H1 (cell line): ENCODE measurements at regions not wholly inside any gene's neighbourhood (a gene's known extent, or its start where the extent isn't known, plus 50 kb on each side); places are given as distances from the start of the nearest gene placed in this dataset.

Experiments
- CTCF ChIA-PET: fragments of 300-600 bp; sonication (Branson Sonifier 250); formaldehyde crosslinking; loops from one replicate; lab custom pipeline; 2021; ENCODE audit not compliant: partially characterized antibody; lab: Charles Lee
- POLR2A ChIA-PET: fragments of 300-600 bp; sonication (Branson Sonifier 250); formaldehyde crosslinking; loops from one replicate; lab custom pipeline; 2021; ENCODE audit warnings: inconsistent platforms; ENCODE audit not compliant: partially characterized antibody; lab: Charles Lee
- DNase-seq, 2 experiments: peaks; one replicate each; pipeline versions ENCODE4 v3.0.0 to v3.0.0-alpha.2; 2010 to 2022; ENCODE audit warnings: low spot score in 2 of 2, low read depth in 1 of 2, mixed read lengths in 1 of 2
- FAIRE-seq: peaks from 2 replicates; lab custom pipeline; 2011; peaks lifted over from hg19 to GRCh38; lab: Jason Lieb, UNC
- H2AFZ ChIP-seq: 2 replicates; pipeline ENCODE4 v1.8.1; 2012; ENCODE audit warnings: low read length, inconsistent platforms
- H2AK5ac ChIP-seq: 2 replicates; pipeline ENCODE4 v1.6.1; 2013; ENCODE audit warnings: low read depth, low read length
- H2BK120ac ChIP-seq: replicated peaks from 2 replicates; pipeline ENCODE3; 2013; ENCODE audit warnings: low read depth, low read length, inconsistent platforms
- H2BK12ac ChIP-seq: 2 replicates; pipeline ENCODE4 v1.6.1; 2013; ENCODE audit warnings: low read depth, low read length
- H2BK15ac ChIP-seq: 2 replicates; pipeline ENCODE4 v1.6.1; 2013; ENCODE audit warnings: low read length
- H2BK20ac ChIP-seq: 2 replicates; pipeline ENCODE4 v1.6.1; 2013; ENCODE audit warnings: low read length
- H2BK5ac ChIP-seq: 2 replicates; pipeline ENCODE4 v1.6.1; 2013; ENCODE audit warnings: low read depth, low read length
- H3K14ac ChIP-seq: 2 replicates; pipeline ENCODE4 v1.6.1; 2013; ENCODE audit warnings: inconsistent platforms; ENCODE audit not compliant: insufficient read length
- H3K18ac ChIP-seq: 2 replicates; pipeline ENCODE4 v1.6.1; 2013; ENCODE audit warnings: low read length; ENCODE audit errors: extremely low read depth
- H3K23ac ChIP-seq: 2 replicates; pipeline ENCODE4 v1.6.1; 2013; ENCODE audit warnings: inconsistent platforms; ENCODE audit not compliant: insufficient read length
- H3K23me2 ChIP-seq: 2 replicates; pipeline ENCODE4 v1.6.1; 2013; ENCODE audit warnings: low read depth, low read length
- H3K27ac ChIP-seq: 2 replicates; pipeline ENCODE4 v1.6.1; 2011; ENCODE audit warnings: low read depth, low read length, inconsistent platforms
- H3K27me3 ChIP-seq, 4 experiments: replicated peaks in 1 of 4; 1 replicate in 1 of 4; 2 replicates in 3 of 4; pipeline versions ENCODE4 v1.6.1 to v1.8.1; 2011 to 2013; ENCODE audit warnings: low read length in 3 of 4, mild to moderate bottlenecking in 3 of 4, inconsistent platforms in 2 of 4, mixed read lengths in 2 of 4, moderate library complexity in 1 of 4; ENCODE audit not compliant: control insufficient read depth in 3 of 4, insufficient read depth in 3 of 4; ENCODE audit errors: extremely low read depth in 1 of 4
- H3K36me3 ChIP-seq, 4 experiments: 2 replicates each; pipeline versions ENCODE4 v1.6.1 to v1.8.1; 2011 to 2013; ENCODE audit warnings: mild to moderate bottlenecking in 4 of 4, low read length in 3 of 4, moderate library complexity in 2 of 4, control low read depth in 1 of 4, inconsistent platforms in 1 of 4; ENCODE audit not compliant: insufficient read depth in 4 of 4, control insufficient read depth in 2 of 4
- H3K4ac ChIP-seq: replicated peaks from 2 replicates; pipeline ENCODE3; 2013; ENCODE audit warnings: low read length, low read depth, mixed read lengths, inconsistent platforms; ENCODE audit not compliant: insufficient read length
- H3K4me1 ChIP-seq, 4 experiments: replicated peaks in 1 of 4; 1 replicate in 1 of 4; 2 replicates in 3 of 4; pipeline versions ENCODE4 v1.6.1 to v1.8.1; 2011 to 2013; ENCODE audit warnings: low read length in 3 of 4, inconsistent platforms in 2 of 4, mixed read lengths in 1 of 4; ENCODE audit not compliant: insufficient read depth in 4 of 4, control insufficient read depth in 3 of 4
- H3K4me2 ChIP-seq, 2 experiments: 2 replicates each; pipeline versions ENCODE4 v1.6.1 to v1.8.1; 2011 to 2013; ENCODE audit warnings: low read depth in 2 of 2, low read length in 2 of 2, control low read depth in 1 of 2, inconsistent platforms in 1 of 2, mild to moderate bottlenecking in 1 of 2; ENCODE audit not compliant: insufficient read depth in 1 of 2
- H3K4me3 ChIP-seq, 4 experiments: fragments of 200-600, 300-600 bp in 1 of 4; sonication (generic), shearing (Covaris generic), sonication (Bioruptor Twin) in 1 of 4; 2 replicates each; pipeline versions ENCODE4 v1.5.1 to v1.8.1; 2011 to 2016; ENCODE audit warnings: low read length in 4 of 4, low read depth in 3 of 4, control low read depth in 2 of 4, inconsistent platforms in 2 of 4, mild to moderate bottlenecking in 2 of 4, mixed read lengths in 1 of 4, moderate library complexity in 1 of 4; ENCODE audit not compliant: insufficient read depth in 2 of 4; ENCODE audit errors: extremely low read depth in 1 of 4
- H3K56ac ChIP-seq: replicated peaks from 2 replicates; pipeline ENCODE3; 2013; ENCODE audit warnings: low read depth, mild to moderate bottlenecking, mixed read lengths, low read length, inconsistent platforms; ENCODE audit not compliant: insufficient read length
- H3K79me1 ChIP-seq: 2 replicates; pipeline ENCODE4 v1.6.1; 2013; ENCODE audit warnings: low read depth, low read length, control low read depth
- H3K79me2 ChIP-seq, 2 experiments: 2 replicates each; pipeline versions ENCODE4 v1.6.1 to v1.8.1; 2012 to 2013; ENCODE audit warnings: low read length in 2 of 2, mild to moderate bottlenecking in 2 of 2, inconsistent platforms in 1 of 2; ENCODE audit not compliant: insufficient read depth in 2 of 2, control insufficient read depth in 1 of 2
- H3K9ac ChIP-seq, 4 experiments: replicated peaks in 1 of 4; 1 replicate in 1 of 4; 2 replicates in 3 of 4; pipeline versions ENCODE4 v1.6.1 to v1.8.1; 2011 to 2013; ENCODE audit warnings: low read depth in 3 of 4, low read length in 3 of 4, control low read depth in 2 of 4, mild to moderate bottlenecking in 2 of 4, moderate library complexity in 2 of 4, inconsistent platforms in 1 of 4; ENCODE audit errors: extremely low read depth in 1 of 4
- H3K9me3 ChIP-seq, 2 experiments: 2 replicates each; pipeline versions ENCODE4 v1.6.1 to v1.8.1; 2012 to 2013; ENCODE audit warnings: mild to moderate bottlenecking in 2 of 2, moderate library complexity in 2 of 2, control low read depth in 1 of 2, inconsistent platforms in 1 of 2, low read depth in 1 of 2, low read length in 1 of 2, mixed read lengths in 1 of 2; ENCODE audit not compliant: insufficient read depth in 2 of 2
- H4K20me1 ChIP-seq, 2 experiments: replicated peaks in 1 of 2; 2 replicates each; pipeline versions ENCODE3 to v1.8.1; 2011 to 2013; ENCODE audit warnings: inconsistent platforms in 2 of 2, low read length in 2 of 2, mild to moderate bottlenecking in 1 of 2; ENCODE audit not compliant: insufficient read depth in 2 of 2, control insufficient read depth in 1 of 2
- H4K5ac ChIP-seq: 2 replicates; pipeline ENCODE4 v1.6.1; 2013; ENCODE audit warnings: low read length, low read depth, mixed read lengths, inconsistent platforms; ENCODE audit not compliant: insufficient read length
- H4K8ac ChIP-seq: 2 replicates; pipeline ENCODE4 v1.8.0; 2013; ENCODE audit warnings: mild to moderate bottlenecking, moderate library complexity, low read length, inconsistent platforms; ENCODE audit not compliant: insufficient read depth; ENCODE audit errors: extremely low read depth
- H4K91ac ChIP-seq: replicated peaks from 2 replicates; pipeline ENCODE3; 2013; ENCODE audit warnings: low read length, mixed read lengths, inconsistent platforms; ENCODE audit not compliant: insufficient read length
- BCL11A ChIP-seq, 2 experiments: IDR thresholded peaks; one replicate each; pipeline ENCODE4 v1.6.1; 2011; ENCODE audit warnings: low read depth in 2 of 2, low read length in 2 of 2, mild to moderate bottlenecking in 2 of 2
- CEBPB ChIP-seq: IDR thresholded peaks from 2 replicates; pipeline ENCODE4 v1.6.1; 2012; ENCODE audit warnings: low read depth, low read length
- CHD1 ChIP-seq: IDR thresholded peaks from 2 replicates; pipeline ENCODE4 v1.6.1; 2012; ENCODE audit warnings: low read depth, low read length, improper control_type of control experiment
- GTF2F1 ChIP-seq: IDR thresholded peaks from 2 replicates; pipeline ENCODE4 v1.6.1; 2012; ENCODE audit warnings: low read depth, low read length, improper control_type of control experiment, borderline replicate concordance
- KDM5A ChIP-seq: fragments of 200-600 bp; IDR thresholded peaks from 2 replicates; pipeline ENCODE4 v1.7.1; 2012; ENCODE audit warnings: mild to moderate bottlenecking, low read length, inconsistent platforms, mixed read lengths
- MAFK ChIP-seq: IDR thresholded peaks from 2 replicates; pipeline ENCODE4 v1.6.1; 2012; ENCODE audit warnings: low read depth, mild to moderate bottlenecking, improper control_type of control experiment, low read length
- NRF1 ChIP-seq: IDR thresholded peaks from 2 replicates; pipeline ENCODE4 v1.6.1; 2011; ENCODE audit warnings: mild to moderate bottlenecking, low read depth, low read length, improper control_type of control experiment
- RAD21 ChIP-seq, 2 experiments: IDR thresholded peaks in 1 of 2; conservative IDR thresholded peaks in 1 of 2; 2 replicates each; pipeline ENCODE4 v1.6.1; 2011; ENCODE audit warnings: low read depth in 2 of 2, low read length in 2 of 2, improper control_type of control experiment in 1 of 2, inconsistent platforms in 1 of 2, mild to moderate bottlenecking in 1 of 2, moderate library complexity in 1 of 2
- RXRA ChIP-seq: IDR thresholded peaks from 2 replicates; pipeline ENCODE4 v1.6.1; 2011; ENCODE audit warnings: low read depth, mild to moderate bottlenecking, low read length, moderate library complexity; ENCODE audit not compliant: insufficient read depth
- SP2 ChIP-seq: IDR thresholded peaks from 2 replicates; pipeline ENCODE4 v1.6.1; 2012; ENCODE audit warnings: mild to moderate bottlenecking, low read length, inconsistent platforms
- WGBS, 2 experiments: shearing (Covaris generic) in 1 of 2; methylation state at CpG; one replicate each; pipeline versions ENCODE4 v1.1.6 to v1.1.7; 2013 to 2015; ENCODE audit warnings: low lambda C conversion rate in 2 of 2, mixed read lengths in 2 of 2, inconsistent platforms in 1 of 2, low coverage in 1 of 2, missing lambda C conversion rate in 1 of 2; ENCODE audit not compliant: insufficient replicate concordance in 2 of 2, insufficient coverage in 1 of 2, insufficient read length in 1 of 2; ENCODE audit errors: extremely low coverage in 1 of 2, missing lambda C conversion rate in 1 of 2; 5-methylcytosine and 5-hydroxymethylcytosine counted together

- no peak overlapping the region for H2BK120ac ChIP-seq
- no peak overlapping the region for H2AFZ ChIP-seq
- no peak overlapping the region for H3K27ac ChIP-seq
- no peak overlapping the region for H3K4me2 ChIP-seq
- no peak overlapping the region for H2BK12ac ChIP-seq
- H3K14ac ChIP-seq, result no peak overlapping the region
- FAIRE-seq (no peak), DNase-seq (no peak)
- H3K18ac ChIP-seq, result no peak overlapping the region
- H4K20me1 ChIP-seq, result no peaks in the 10 kb centered on the region
- H2AK5ac ChIP-seq, result no peak overlapping the region
- no peaks in the 10 kb centered on the region for H3K27me3 ChIP-seq
- H3K9ac ChIP-seq, result no peak overlapping the region
- H4K8ac ChIP-seq, result no peak overlapping the region
- H2BK15ac ChIP-seq, result no peak overlapping the region
- H3K4me1 ChIP-seq, result no peaks in the 10 kb centered on the region
- no peak overlapping the region for H3K56ac ChIP-seq
- H3K9me3 ChIP-seq, result peaks cover 3 to 13% of the 10 kb centered on the region in 2 experiments; a peak in 3 of 4 replicates
- no peak overlapping the region for H3K4me3 ChIP-seq
- H4K5ac ChIP-seq, result no peak overlapping the region
- no peak overlapping the region for H4K91ac ChIP-seq
- 85% methylated on average over 5 of the region's 5 CpGs; no CpG with 5 or more reads in 1 of the 2 experiments for WGBS, 2 experiments
- no peaks in the 10 kb centered on the region for H3K79me1 ChIP-seq
- H3K36me3 ChIP-seq, result peaks cover 0 to 5% (median 0%) of the 10 kb centered on the region in 4 experiments; a peak in 1 of 8 replicates
- ChIA-PET CTCF (interaction anchor here (0.7 to 0.8 kb wide), 2 partner anchors 9 to 41 kb away, joined by 3 read pairs; no protein-coding TSS in a partner anchor), POLR2A (no interaction called here)
- no peak overlapping the region for H2BK20ac ChIP-seq
- no peak overlapping the region for H2BK5ac ChIP-seq
- no peaks in the 10 kb centered on the region for H3K79me2 ChIP-seq
- no peaks in the 10 kb centered on the region for H3K23me2 ChIP-seq
- TF ChIP-seq KDM5A (no peak), CEBPB (no peak), RAD21 (IDR thresholded peaks at IDR 0.05 in 1 of 2, conservative IDR thresholded peaks at IDR 0.05 in 1 of 2; ENCODE audit: low read depth in 2 of 2, low read length in 2 of 2) (no peak), NRF1 (no peak), SP2 (no peak), RXRA (no peak), BCL11A (IDR thresholded peaks at IDR 0.05; ENCODE audit: low read depth in 2 of 2, low read length in 2 of 2) (no peak), CHD1 (no peak), MAFK (no peak), GTF2F1 (no peak)
- no peak overlapping the region for H3K23ac ChIP-seq
- H3K4ac ChIP-seq, result no peak overlapping the region
Observed at GRCh38 chr2:234245945-234246344, 195.4 kb downstream of the SPP2 start.
